Stomach (tissue), 8 donors: ENCODE measurements at regions not wholly inside any gene's neighbourhood (a gene's known extent, or its start where the extent isn't known, plus 50 kb on each side); places are given as distances from the start of the nearest gene placed in this dataset.

Source experiments
- DNase-seq, 2 donors: peaks; one replicate each; pipeline versions ENCODE4 v3.0.0 to v3.0.0-alpha.2; 2013 to 2019
- H3K27ac ChIP-seq, 5 donors: fragments of 200-600 bp in 4 of 5; sonication (generic) in 4 of 5; one replicate each; pipeline ENCODE4 v1.5.1; 2013 to 2019; ENCODE audit warnings: mild to moderate bottlenecking in 1 of 5, moderate library complexity in 1 of 5
- H3K27me3 ChIP-seq, 3 donors: fragments of 200-600 bp; sonication (generic); one replicate each; pipeline ENCODE4 v1.5.1; 2017 to 2019; ENCODE audit warnings: mixed run types in 1 of 3
- H3K36me3 ChIP-seq, 4 donors: fragments of 200-600 bp; sonication (generic); 1 replicate in 3 of 4; 2 replicates in 1 of 4; pipeline ENCODE4 v1.5.1; 2016 to 2019
- H3K4me1 ChIP-seq, 4 donors: fragments of 200-600 bp; sonication (generic); one replicate each; pipeline ENCODE4 v1.5.1; 2016 to 2019
- H3K4me3 ChIP-seq, 4 donors: fragments of 200-600 bp; sonication (generic) in 3 of 4; one replicate each; pipeline ENCODE4 v1.5.1; 2016 to 2019; ENCODE audit warnings: mild to moderate bottlenecking in 1 of 4
- H3K9me3 ChIP-seq, 4 donors: fragments of 200-600 bp; sonication (generic); one replicate each; pipeline ENCODE4 v1.5.1; 2016 to 2019
- CTCF ChIP-seq, 7 experiments: fragments of 450-650 bp in 4 of 7; fragments of 200-600 bp in 3 of 7; sonication (generic) in 3 of 7; IDR thresholded peaks; one replicate each; pipeline ENCODE4 v1.5.1; 2016 to 2019; ENCODE audit warnings: antibody characterized with exemption in 7 of 7, control low read depth in 2 of 7, mild to moderate bottlenecking in 1 of 7
- EP300 ChIP-seq: sonication (generic); formaldehyde crosslinking; IDR thresholded peaks from one replicate; pipeline ENCODE4 v1.6.1; 2017; ENCODE audit warnings: antibody characterized with exemption
- POLR2A ChIP-seq, 4 donors: fragments of 450-650 bp; IDR thresholded peaks; one replicate each; pipeline ENCODE4 v1.6.1; 2016; ENCODE audit warnings: antibody characterized with exemption in 4 of 4, control low read depth in 2 of 4, mild to moderate bottlenecking in 1 of 4, moderate library complexity in 1 of 4
- POLR2AphosphoS5 ChIP-seq, 3 donors: sonication (generic); formaldehyde crosslinking; IDR thresholded peaks; one replicate each; pipeline ENCODE4 v1.6.1; 2016; ENCODE audit warnings: antibody characterized with exemption in 3 of 3
- WGBS, 5 donors: extraction: QIAGEN DNeasy Blood & Tissue Kit in 3 of 5; methylation state at CpG; one replicate each; pipeline versions ENCODE4 v1.1.5 to v1.1.7; 2013 to 2018; 5-methylcytosine and 5-hydroxymethylcytosine counted together
- intact Hi-C: fragments of 100-400 bp; cut with DNase I; formaldehyde crosslinking; loops from one replicate; pipeline ENCODE4 v1.15.1; 2023; ENCODE audit warnings: low total_unique reads
- donor health status: healthy with polysubstance abuse.
- donor health status: Bipolar disorder and iron deficiency.
- donor health status: healthy.

- TF ChIP-seq CTCF (IDR thresholded peaks at IDR 0.05) = no peak
- no peaks in the 10 kb centered on the region for H3K27me3 ChIP-seq
- WGBS, 5 donors = 56 to 95% (median 88%) methylated on average over 3 of the region's 3 CpGs
- H3K27ac ChIP-seq = no peak overlapping the region
- no peaks in the 10 kb centered on the region for H3K4me1 ChIP-seq
- intact Hi-C loops = no loop called here
- no peaks in the 10 kb centered on the region for H3K36me3 ChIP-seq
- H3K9me3 ChIP-seq = no peaks in the 10 kb centered on the region
- H3K4me3 ChIP-seq = no peak overlapping the region
- DNase-seq = no peak
Observed at GRCh38 chr21:16992448-16992847, 520.4 kb upstream of the CXADR start.

- no peak for TF ChIP-seq POLR2AphosphoS5 (IDR thresholded peaks at IDR 0.05)
- Histone ChIP-seq H3K4me1 (no peaks in the 10 kb centered on the region), H3K9me3 (no peaks in the 10 kb centered on the region), H3K27ac (no peak overlapping the region), H3K4me3 (no peak overlapping the region), H3K27me3 (no peaks in the 10 kb centered on the region), H3K36me3 (no peaks in the 10 kb centered on the region)
- intact Hi-C loops = no loop called here
- 90 to 98% (median 97%) methylated on average over 3 of the region's 3 CpGs for WGBS, 5 donors
- peak in 1 of 2 donors; percentile 24 for DNase-seq
Observed at GRCh38 chr21:16993416-16994038, 519.3 kb upstream of the CXADR start.

- Histone ChIP-seq H3K27me3 (no peaks in the 10 kb centered on the region), H3K4me3 (no peak overlapping the region), H3K27ac (no peak overlapping the region), H3K36me3 (no peaks in the 10 kb centered on the region), H3K9me3 (no peaks in the 10 kb centered on the region), H3K4me1 (peaks cover 0 to 9% (median 0%) of the 10 kb centered on the region in 4 donors)
- 73 to 85% (median 81%) methylated on average over 4 of the region's 4 CpGs for WGBS, 5 donors
- no peak for DNase-seq
- intact Hi-C loops = no loop called here
- TF ChIP-seq POLR2A (IDR thresholded peaks at IDR 0.05) (no peak), POLR2AphosphoS5 (IDR thresholded peaks at IDR 0.05) (no peak), CTCF (IDR thresholded peaks at IDR 0.05) (no peak), EP300 (no peak)
Observed at GRCh38 chr21:17002594-17003257, 510.1 kb upstream of the CXADR start.

- no peaks in the 10 kb centered on the region for H3K9me3 ChIP-seq
- 56 to 90% (median 74%) methylated on average over 1 of the region's 1 CpG for WGBS, 5 donors
- intact Hi-C loops = no loop called here
Observed at GRCh38 chr21:17003258-17003615, 509.6 kb upstream of the CXADR start.

More at GRCh38 chr21:17003258-17003615, 509.6 kb upstream of the CXADR start:
- peaks cover 0 to 9% (median 0%) of the 10 kb centered on the region in 4 donors for H3K4me1 ChIP-seq
- TF ChIP-seq POLR2A (IDR thresholded peaks at IDR 0.05) (no peak), CTCF (IDR thresholded peaks at IDR 0.05) (no peak)
- no peak overlapping the region for H3K4me3 ChIP-seq
- no peak overlapping the region for H3K27ac ChIP-seq
- no peak for DNase-seq
- no peaks in the 10 kb centered on the region for H3K36me3 ChIP-seq
- no peaks in the 10 kb centered on the region for H3K27me3 ChIP-seq
